IPS DF 6.9 (cell line): ENCODE measurements at regions not wholly inside any gene's neighbourhood (a gene's known extent, or its start where the extent isn't known, plus 50 kb on each side); places are given as distances from the start of the nearest gene placed in this dataset.
"Not testable (repeated sequence)": the region's sequence is repeated elsewhere in the genome, so short reads cannot be mapped to it uniquely, and the experiment has no call there.

Source experiments
- DNase-seq: peaks from one replicate; pipeline ENCODE4 v3.0.0-alpha.2; 2013; ENCODE audit warnings: low read depth, low spot score
- H3K27ac ChIP-seq: one replicate; pipeline ENCODE4 v1.5.1; 2013; ENCODE audit warnings: low read length, control low read depth
- H3K27me3 ChIP-seq: 2 replicates; pipeline ENCODE4 v1.6.1; 2013; ENCODE audit warnings: mild to moderate bottlenecking, low read length; ENCODE audit not compliant: control insufficient read depth, insufficient read depth
- H3K36me3 ChIP-seq: 2 replicates; pipeline ENCODE4 v1.6.1; 2013; ENCODE audit warnings: low read length; ENCODE audit not compliant: control insufficient read depth, insufficient read depth
- H3K4me1 ChIP-seq: 2 replicates; pipeline ENCODE4 v1.6.1; 2013; ENCODE audit warnings: low read length; ENCODE audit not compliant: control insufficient read depth, insufficient read depth
- H3K4me3 ChIP-seq: 2 replicates; pipeline ENCODE4 v1.5.1; 2013; ENCODE audit warnings: mild to moderate bottlenecking, low read length
- H3K9me3 ChIP-seq: 2 replicates; pipeline ENCODE4 v1.6.1; 2013; ENCODE audit warnings: low read length, inconsistent platforms; ENCODE audit not compliant: control insufficient read depth, insufficient read depth
- WGBS: extraction: QIAGEN DNeasy Blood & Tissue Kit; methylation state at CpG from one replicate; pipeline ENCODE4 v1.1.7; 2013; ENCODE audit warnings: mixed read lengths, missing lambda C conversion rate; ENCODE audit not compliant: insufficient read length, insufficient coverage; 5-methylcytosine and 5-hydroxymethylcytosine counted together

- WGBS = no CpG with 5 or more reads among the region's 3 CpGs
- Histone ChIP-seq H3K4me1 (no peaks in the 10 kb centered on the region), H3K4me3 (no peak overlapping the region), H3K27ac (no peak overlapping the region), H3K36me3 (no peaks in the 10 kb centered on the region), H3K27me3 (no peaks in the 10 kb centered on the region), H3K9me3 (no peaks in the 10 kb centered on the region)
- no peak for DNase-seq
Measured at GRCh38 chr4:116229420-116229819, 856.0 kb downstream of the TRAM1L1 start.

GRCh38 chr4:116223040-116223732 lies 862.2 kb downstream of the TRAM1L1 start:
- WGBS = no CpG with 5 or more reads among the region's 8 CpGs

GRCh38 chr4:116217781-116218180 lies 867.6 kb downstream of the TRAM1L1 start:
- no peaks in the 10 kb centered on the region for H3K36me3 ChIP-seq
- H3K27ac ChIP-seq = no peak overlapping the region
- H3K9me3 ChIP-seq = no peaks in the 10 kb centered on the region
- no CpG with 5 or more reads among the region's 2 CpGs for WGBS
- no peak for DNase-seq
- no peaks in the 10 kb centered on the region for H3K4me1 ChIP-seq
- peaks cover 1% of the 10 kb centered on the region; the same call in 1 of the 2 replicates for H3K27me3 ChIP-seq
- no peak overlapping the region for H3K4me3 ChIP-seq

More at GRCh38 chr4:116223040-116223732, 862.2 kb downstream of the TRAM1L1 start:
- Histone ChIP-seq H3K9me3 (no peaks in the 10 kb centered on the region), H3K27ac (no peak overlapping the region), H3K27me3 (no peaks in the 10 kb centered on the region; the same call in 1 of the 2 replicates), H3K4me1 (no peaks in the 10 kb centered on the region), H3K36me3 (no peaks in the 10 kb centered on the region), H3K4me3 (no peak overlapping the region)
- DNase-seq = no peak

GRCh38 chr4:116215622-116216021 lies 869.8 kb downstream of the TRAM1L1 start:
- no peak for DNase-seq
- Histone ChIP-seq H3K36me3 (no peaks in the 10 kb centered on the region), H3K27ac (no peak overlapping the region), H3K4me3 (no peak overlapping the region), H3K4me1 (no peaks in the 10 kb centered on the region), H3K27me3 (0 out of 2 replicates have a peak, but pooled peaks cover 1% of the 10 kb centered on the region), H3K9me3 (no peaks in the 10 kb centered on the region)
- no CpG with 5 or more reads among the region's 1 CpG for WGBS

- no peaks in the 10 kb centered on the region for H3K27me3 ChIP-seq
- H3K27ac ChIP-seq = no peak overlapping the region
- no CpG with 5 or more reads among the region's 1 CpG for WGBS
- H3K4me1 ChIP-seq = no peaks in the 10 kb centered on the region
- H3K36me3 ChIP-seq = no peaks in the 10 kb centered on the region
- DNase-seq = no peak
- no peak overlapping the region for H3K4me3 ChIP-seq
- H3K9me3 ChIP-seq = no peaks in the 10 kb centered on the region
Measured at GRCh38 chr4:116202524-116202923, 882.9 kb downstream of the TRAM1L1 start.

GRCh38 chr4:116197317-116197809 lies 888.0 kb downstream of the TRAM1L1 start:
- H3K4me1 ChIP-seq = no peaks in the 10 kb centered on the region
- no peaks in the 10 kb centered on the region for H3K27me3 ChIP-seq
- H3K36me3 ChIP-seq = no peaks in the 10 kb centered on the region
- WGBS = no CpG with 5 or more reads among the region's 3 CpGs
- DNase-seq = no peak
- no peaks in the 10 kb centered on the region for H3K9me3 ChIP-seq
- no peak overlapping the region for H3K4me3 ChIP-seq
- no peak overlapping the region for H3K27ac ChIP-seq

- Histone ChIP-seq H3K9me3 (no peaks in the 10 kb centered on the region), H3K36me3 (no peaks in the 10 kb centered on the region), H3K27ac (no peak overlapping the region), H3K4me3 (no peak overlapping the region), H3K27me3 (no peaks in the 10 kb centered on the region), H3K4me1 (no peaks in the 10 kb centered on the region)
- DNase-seq = no peak
Measured at GRCh38 chr4:116183241-116183640, 902.1 kb downstream of the TRAM1L1 start.

- Histone ChIP-seq H3K36me3 (no peaks in the 10 kb centered on the region), H3K9me3 (no peaks in the 10 kb centered on the region), H3K4me3 (no peak overlapping the region), H3K27me3 (no peaks in the 10 kb centered on the region), H3K27ac (no peak overlapping the region), H3K4me1 (no peaks in the 10 kb centered on the region)
- DNase-seq = no peak
- WGBS = no CpG with 5 or more reads among the region's 2 CpGs
Measured at GRCh38 chr4:116180157-116180601, 905.2 kb downstream of the TRAM1L1 start.

- H3K4me3 ChIP-seq, H3K27ac ChIP-seq, H3K9me3 ChIP-seq, H3K36me3 ChIP-seq, H3K4me1 ChIP-seq, H3K27me3 ChIP-seq, DNase-seq: not testable (repeated sequence)
- no CpG with 5 or more reads among the region's 9 CpGs for WGBS
Measured at GRCh38 chr4:116151371-116151770, 934.0 kb downstream of the TRAM1L1 start.

GRCh38 chr4:116150152-116150551 lies 935.2 kb downstream of the TRAM1L1 start:
- Histone ChIP-seq H3K4me3 (no peak overlapping the region), H3K36me3 (no peaks in the 10 kb centered on the region), H3K4me1 (no peaks in the 10 kb centered on the region), H3K27ac (no peak overlapping the region), H3K27me3 (no peaks in the 10 kb centered on the region), H3K9me3 (no peaks in the 10 kb centered on the region)
- no peak for DNase-seq
- WGBS = no CpG with 5 or more reads among the region's 1 CpG

- no peaks in the 10 kb centered on the region for H3K36me3 ChIP-seq
- no peaks in the 10 kb centered on the region for H3K27me3 ChIP-seq
- no peaks in the 10 kb centered on the region for H3K9me3 ChIP-seq
- H3K27ac ChIP-seq = no peak overlapping the region
- DNase-seq = no peak
- no peak overlapping the region for H3K4me3 ChIP-seq
- no CpG with 5 or more reads among the region's 2 CpGs for WGBS
- H3K4me1 ChIP-seq = no peaks in the 10 kb centered on the region
Measured at GRCh38 chr4:116143198-116143597, 942.2 kb downstream of the TRAM1L1 start.
